Hippocampal formation (tissue), 2 donors: ENCODE measurements at regions not wholly inside any gene's neighbourhood (a gene's known extent, or its start where the extent isn't known, plus 50 kb on each side); places are given as distances from the start of the nearest gene placed in this dataset.

Source experiments
- DNase-seq, 2 donors: peaks; one replicate each; lab custom pipeline; 2025; lab: John Stamatoyannopoulos, UW

GRCh38 chr10:69716711-69717560 lies 84.8 kb upstream of the COL13A1 start:
- DNase-seq = peak in 1 of 2 donors; percentile 21

GRCh38 chr10:69718951-69719350 lies 82.8 kb upstream of the COL13A1 start:
- DNase-seq = no peak

GRCh38 chr10:69721690-69722310 lies 79.9 kb upstream of the COL13A1 start:
- DNase-seq = no peak

- no peak for DNase-seq
Measured at GRCh38 chr10:69723653-69724052, 78.1 kb upstream of the COL13A1 start.

- no peak for DNase-seq
Measured at GRCh38 chr10:69726850-69727249, 74.9 kb upstream of the COL13A1 start.

GRCh38 chr10:69728335-69728870 lies 73.3 kb upstream of the COL13A1 start:
- no peak for DNase-seq

- DNase-seq = no peak
Measured at GRCh38 chr10:69729326-69730048, 72.2 kb upstream of the COL13A1 start.

GRCh38 chr10:69730251-69731156 lies 71.2 kb upstream of the COL13A1 start:
- no peak for DNase-seq

GRCh38 chr10:69731184-69731583 lies 70.5 kb upstream of the COL13A1 start:
- DNase-seq = no peak

GRCh38 chr10:69731698-69732097 lies 70.0 kb upstream of the COL13A1 start:
- no peak for DNase-seq

- no peak for DNase-seq
Measured at GRCh38 chr10:69732147-69732825, 69.4 kb upstream of the COL13A1 start.

- DNase-seq = no peak
Measured at GRCh38 chr10:69732826-69733150, 68.9 kb upstream of the COL13A1 start.

- no peak for DNase-seq
Measured at GRCh38 chr10:69733791-69734261, 67.9 kb upstream of the COL13A1 start.

GRCh38 chr10:69734416-69734796 lies 67.3 kb upstream of the COL13A1 start:
- no peak for DNase-seq

GRCh38 chr10:69734797-69735468 lies 66.8 kb upstream of the COL13A1 start:
- DNase-seq = no peak

GRCh38 chr10:69736886-69737641 lies 64.6 kb upstream of the COL13A1 start:
- DNase-seq = no peak

GRCh38 chr10:69738071-69738470 lies 63.6 kb upstream of the COL13A1 start:
- no peak for DNase-seq

- no peak for DNase-seq
Measured at GRCh38 chr10:69738858-69739435, 62.8 kb upstream of the COL13A1 start.

- DNase-seq = no peak
Measured at GRCh38 chr10:69739634-69740033, 62.1 kb upstream of the COL13A1 start.
